ENCODE measurements at regions not wholly inside any gene's neighbourhood (a gene's known extent, or its start where the extent isn't known, plus 50 kb on each side); places are given as distances from the start of the nearest gene placed in this dataset.
"Not testable (repeated sequence)": the region's sequence is repeated elsewhere in the genome, so short reads cannot be mapped to it uniquely, and the experiment has no call there.

- no peaks in the 10 kb centered on the region for H3K4me1 Mint-ChIP-seq
- intact Hi-C loops (cut with DNase I, micrococcal nuclease): no loop called here
- no peak overlapping the region for H3K27ac Mint-ChIP-seq
- H3K4me3 Mint-ChIP-seq: no peak overlapping the region
- no peaks in the 10 kb centered on the region for H3K36me3 Mint-ChIP-seq (ENCODE audit: low read depth)
- ChIA-PET POLR2A (no interaction called here), CTCF (interaction anchor here (1.4 kb wide), 1 partner anchor 42 kb away, joined by 3 read pairs; no protein-coding TSS in a partner anchor)
- no peaks in the 10 kb centered on the region for H3K27me3 Mint-ChIP-seq
- no peaks in the 10 kb centered on the region for H3K9me3 Mint-ChIP-seq (ENCODE audit: low read depth)
- no peak for ATAC-seq
- no peak for DNase-seq
These were observed 301.1 kb downstream of the MAN2A1 start for GRCh38 chr5:109990723-109991359.

- H3K9me3 Mint-ChIP-seq (ENCODE audit: low read depth): no peaks in the 10 kb centered on the region
- H3K36me3 Mint-ChIP-seq (ENCODE audit: low read depth): no peaks in the 10 kb centered on the region
- no peak for ATAC-seq
- no peaks in the 10 kb centered on the region for H3K27me3 Mint-ChIP-seq
- intact Hi-C loops (cut with DNase I, micrococcal nuclease): no loop called here
- CTCF ChIA-PET: interaction anchor here (0.8 to 1.4 kb wide), 3 partner anchors 16 to 156 kb away, joined by 3 read pairs; no protein-coding TSS in a partner anchor
- H3K4me3 Mint-ChIP-seq: no peak overlapping the region
- DNase-seq: no peak
- H3K4me1 Mint-ChIP-seq: no peaks in the 10 kb centered on the region
- no peak overlapping the region for H3K27ac Mint-ChIP-seq
- POLR2A ChIA-PET: interaction anchor here (0.6 kb wide), 1 partner anchor 415 kb away, joined by 3 read pairs; no protein-coding TSS in a partner anchor
These were observed 302.7 kb downstream of the MAN2A1 start for GRCh38 chr5:109992264-109992915.

- Mint-ChIP-seq H3K27me3 (no peaks in the 10 kb centered on the region), H3K4me1 (no peaks in the 10 kb centered on the region), H3K27ac (no peak overlapping the region), H3K36me3 (ENCODE audit: low read depth) (peaks cover 3% of the 10 kb centered on the region), H3K4me3 (no peak overlapping the region), H3K9me3 (ENCODE audit: low read depth) (peaks cover 6% of the 10 kb centered on the region)
- POLR2A ChIA-PET: no interaction called here
- intact Hi-C loops (cut with DNase I, micrococcal nuclease): no loop called here
- CTCF ChIA-PET: no interaction called here
- no peak for DNase-seq
- no peak for ATAC-seq
These were observed 304.4 kb downstream of the MAN2A1 start for GRCh38 chr5:109994135-109994534.

GRCh38 chr5:109996246-109996645 lies 306.5 kb downstream of the MAN2A1 start:
- no peaks in the 10 kb centered on the region for H3K27me3 Mint-ChIP-seq
- ChIA-PET CTCF (interaction anchor here (1.6 kb wide), 1 partner anchor 60 kb away, joined by 3 read pairs; no protein-coding TSS in a partner anchor), POLR2A (no interaction called here)
- peaks cover 3% of the 10 kb centered on the region for H3K36me3 Mint-ChIP-seq (ENCODE audit: low read depth)
- no peak for DNase-seq
- no peak overlapping the region for H3K27ac Mint-ChIP-seq
- no peak overlapping the region for H3K4me3 Mint-ChIP-seq
- intact Hi-C loops (cut with DNase I, micrococcal nuclease): no loop called here
- ATAC-seq: no peak
- H3K9me3 Mint-ChIP-seq (ENCODE audit: low read depth): peaks cover 6% of the 10 kb centered on the region
- peaks cover 8% of the 10 kb centered on the region for H3K4me1 Mint-ChIP-seq

GRCh38 chr5:109997161-109997560 lies 307.4 kb downstream of the MAN2A1 start:
- no peak overlapping the region for H3K27ac Mint-ChIP-seq
- ChIA-PET POLR2A (no interaction called here), CTCF (interaction anchor here (0.6 to 1.6 kb wide), 2 partner anchors 58 to 61 kb away, joined by 3 read pairs; no protein-coding TSS in a partner anchor)
- intact Hi-C loops (cut with DNase I, micrococcal nuclease): no loop called here
- no peak for ATAC-seq
- H3K27me3 Mint-ChIP-seq: no peaks in the 10 kb centered on the region
- no peak overlapping the region for H3K4me3 Mint-ChIP-seq
- peaks cover 6% of the 10 kb centered on the region for H3K9me3 Mint-ChIP-seq (ENCODE audit: low read depth)
- H3K36me3 Mint-ChIP-seq (ENCODE audit: low read depth): peaks cover 3% of the 10 kb centered on the region
- H3K4me1 Mint-ChIP-seq: peaks cover 15% of the 10 kb centered on the region
- no peak for DNase-seq

GRCh38 chr5:109998208-109998607 lies 308.5 kb downstream of the MAN2A1 start:
- DNase-seq: no peak
- peaks cover 15% of the 10 kb centered on the region for H3K4me1 Mint-ChIP-seq
- POLR2A ChIA-PET: no interaction called here
- no peaks in the 10 kb centered on the region for H3K27me3 Mint-ChIP-seq
- intact Hi-C loops (cut with DNase I, micrococcal nuclease): no loop called here
- ATAC-seq: no peak
- H3K9me3 Mint-ChIP-seq (ENCODE audit: low read depth): peaks cover 6% of the 10 kb centered on the region
- H3K4me3 Mint-ChIP-seq: no peak overlapping the region
- CTCF ChIA-PET: no interaction called here
- H3K27ac Mint-ChIP-seq: no peak overlapping the region
- H3K36me3 Mint-ChIP-seq (ENCODE audit: low read depth): peaks cover 3% of the 10 kb centered on the region

- ChIA-PET POLR2A (no interaction called here), CTCF (no interaction called here)
- ATAC-seq (no peak), DNase-seq (no peak)
- H3K36me3 Mint-ChIP-seq (ENCODE audit: low read depth): peaks cover 3% of the 10 kb centered on the region
- H3K4me3 Mint-ChIP-seq: no peak overlapping the region
- H3K9me3 Mint-ChIP-seq (ENCODE audit: low read depth): peaks cover 6% of the 10 kb centered on the region
- H3K27ac Mint-ChIP-seq: no peak overlapping the region
- intact Hi-C loops (cut with DNase I, micrococcal nuclease): no loop called here
- H3K4me1 Mint-ChIP-seq: peaks cover 15% of the 10 kb centered on the region
- H3K27me3 Mint-ChIP-seq: no peaks in the 10 kb centered on the region
These were observed 309.0 kb downstream of the MAN2A1 start for GRCh38 chr5:109998726-109999125.

GRCh38 chr5:110001648-110002047 lies 311.9 kb downstream of the MAN2A1 start:
- intact Hi-C loops (cut with DNase I, micrococcal nuclease): no loop called here

GRCh38 chr5:110002652-110003051 lies 312.9 kb downstream of the MAN2A1 start:
- Mint-ChIP-seq H3K4me1 (peaks cover 15% of the 10 kb centered on the region), H3K36me3 (ENCODE audit: low read depth) (peaks cover 3% of the 10 kb centered on the region), H3K9me3 (ENCODE audit: low read depth) (peaks cover 9% of the 10 kb centered on the region), H3K27ac (no peak overlapping the region), H3K4me3 (no peak overlapping the region), H3K27me3 (no peaks in the 10 kb centered on the region)
- ATAC-seq (no peak), DNase-seq (no peak)
- intact Hi-C loops (cut with DNase I, micrococcal nuclease): no loop called here
- CTCF ChIA-PET: no interaction called here
- POLR2A ChIA-PET: no interaction called here

More at GRCh38 chr5:110001648-110002047, 311.9 kb downstream of the MAN2A1 start:
- DNase-seq (no peak), ATAC-seq (no peak)
- CTCF ChIA-PET: no interaction called here
- no peak overlapping the region for H3K4me3 Mint-ChIP-seq
- H3K9me3 Mint-ChIP-seq (ENCODE audit: low read depth): peaks cover 9% of the 10 kb centered on the region
- POLR2A ChIA-PET: no interaction called here
- H3K36me3 Mint-ChIP-seq (ENCODE audit: low read depth): peaks cover 3% of the 10 kb centered on the region
- peaks cover 15% of the 10 kb centered on the region for H3K4me1 Mint-ChIP-seq
- no peak overlapping the region for H3K27ac Mint-ChIP-seq
- H3K27me3 Mint-ChIP-seq: no peaks in the 10 kb centered on the region

GRCh38 chr5:110005907-110006562 lies 316.3 kb downstream of the MAN2A1 start:
- H3K36me3 Mint-ChIP-seq (ENCODE audit: low read depth); POLR2A ChIA-PET; H3K9me3 Mint-ChIP-seq (ENCODE audit: low read depth); DNase-seq; H3K27me3 Mint-ChIP-seq; H3K4me3 Mint-ChIP-seq; H3K4me1 Mint-ChIP-seq; ATAC-seq; intact Hi-C loops (cut with DNase I, micrococcal nuclease); H3K27ac Mint-ChIP-seq: not testable (repeated sequence)
- CTCF ChIA-PET: interaction anchor here (1.6 kb wide), 1 partner anchor 27 kb away, joined by 3 read pairs; no protein-coding TSS in a partner anchor

GRCh38 chr5:110007101-110007500 lies 317.4 kb downstream of the MAN2A1 start:
- Mint-ChIP-seq H3K36me3 (ENCODE audit: low read depth) (no peaks in the 10 kb centered on the region), H3K27me3 (no peaks in the 10 kb centered on the region), H3K27ac (no peak overlapping the region), H3K9me3 (ENCODE audit: low read depth) (peaks cover 3% of the 10 kb centered on the region), H3K4me1 (no peaks in the 10 kb centered on the region), H3K4me3 (no peak overlapping the region)
- no peak for DNase-seq
- intact Hi-C loops (cut with DNase I, micrococcal nuclease): no loop called here
- POLR2A ChIA-PET: no interaction called here
- CTCF ChIA-PET: interaction anchor here (0.9 to 1.6 kb wide), 3 partner anchors 22 to 54 kb away, joined by 3 read pairs; no protein-coding TSS in a partner anchor
- ATAC-seq: no peak

GRCh38 chr5:110008131-110008530 lies 318.4 kb downstream of the MAN2A1 start:
- CTCF ChIA-PET: interaction anchor here (1.0 kb wide), 1 partner anchor 16 kb away, joined by 3 read pairs; no protein-coding TSS in a partner anchor
- peaks cover under 1% of the 10 kb centered on the region for H3K36me3 Mint-ChIP-seq (ENCODE audit: low read depth)
- no peak overlapping the region for H3K27ac Mint-ChIP-seq
- intact Hi-C loops (cut with DNase I, micrococcal nuclease): no loop called here
- POLR2A ChIA-PET: no interaction called here
- no peaks in the 10 kb centered on the region for H3K4me1 Mint-ChIP-seq
- no peak overlapping the region for H3K4me3 Mint-ChIP-seq
- ATAC-seq (no peak), DNase-seq (no peak)
- peaks cover 1% of the 10 kb centered on the region for H3K27me3 Mint-ChIP-seq
- H3K9me3 Mint-ChIP-seq (ENCODE audit: low read depth): peaks cover 5% of the 10 kb centered on the region

Data from activated CD4-positive, alpha-beta T cell treated with anti-CD3 and anti-CD28 coated beads for 36 hours (primary cell).